Glomerular visceral epithelial cell (primary cell): ENCODE measurements at regions not wholly inside any gene's neighbourhood (a gene's known extent, or its start where the extent isn't known, plus 50 kb on each side); places are given as distances from the start of the nearest gene placed in this dataset.

Source experiments
- DNase-seq: peaks from one replicate; pipeline ENCODE4 v3.0.0-alpha.2; 2016; ENCODE audit errors: extremely low spot score

GRCh38 chr18:76202322-76202721, 292.7 kb downstream of the ZNF516 start:
- no peak for DNase-seq

DNA sequence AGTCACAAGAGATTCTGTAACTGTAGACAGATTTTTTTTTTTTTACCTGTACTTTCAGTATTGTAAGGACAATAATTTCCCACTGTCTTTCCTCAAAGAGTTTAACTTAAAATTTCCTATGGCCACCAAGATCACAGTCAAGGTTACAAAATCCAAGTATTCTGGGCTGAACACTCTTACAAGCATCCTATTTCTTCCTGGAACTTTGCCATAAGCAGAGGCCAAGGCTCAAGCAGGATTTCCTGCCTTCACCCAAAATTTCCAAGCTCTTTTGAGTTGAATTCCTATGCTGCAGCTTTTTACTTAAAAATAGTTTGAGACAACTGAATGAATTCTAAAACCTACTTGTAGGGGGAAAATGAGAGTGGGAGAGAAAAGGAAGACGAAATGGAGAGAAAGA, 299.4 kb downstream of the ZNF516 start:
- DNase-seq: no peak

GRCh38 chr18:76188097-76188496, 306.9 kb downstream of the ZNF516 start:
- no peak for DNase-seq

- DNase-seq: no peak
Measured at GRCh38 chr18:76179257-76179656, 315.8 kb downstream of the ZNF516 start.

DNA sequence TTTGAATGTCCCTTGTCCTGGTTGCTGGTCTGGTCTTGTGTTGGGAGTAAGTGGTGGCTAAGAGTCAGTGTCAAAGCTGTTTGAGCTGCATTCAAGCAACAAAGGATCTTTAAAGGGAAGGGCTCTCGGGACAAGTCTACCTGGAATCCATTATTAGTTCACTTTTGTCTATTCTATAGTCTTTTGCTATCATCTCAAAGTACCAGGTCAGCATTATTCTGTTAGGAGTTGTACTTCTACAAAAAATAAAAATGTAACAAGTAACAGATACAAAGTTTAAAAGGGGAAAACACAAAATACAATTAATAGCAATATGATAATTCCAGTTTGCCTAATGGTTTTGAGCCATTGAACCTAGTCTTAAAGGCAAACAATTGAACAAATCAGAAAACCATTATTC, 317.9 kb downstream of the ZNF516 start:
- DNase-seq: no peak

- DNase-seq: no peak
Measured at GRCh38 chr18:76174451-76174850, 320.6 kb downstream of the ZNF516 start.

GRCh38 chr18:76169733-76170132, 325.3 kb downstream of the ZNF516 start:
- no peak for DNase-seq

GRCh38 chr18:76167845-76168621, 327.0 kb downstream of the ZNF516 start:
- DNase-seq: no peak

DNA sequence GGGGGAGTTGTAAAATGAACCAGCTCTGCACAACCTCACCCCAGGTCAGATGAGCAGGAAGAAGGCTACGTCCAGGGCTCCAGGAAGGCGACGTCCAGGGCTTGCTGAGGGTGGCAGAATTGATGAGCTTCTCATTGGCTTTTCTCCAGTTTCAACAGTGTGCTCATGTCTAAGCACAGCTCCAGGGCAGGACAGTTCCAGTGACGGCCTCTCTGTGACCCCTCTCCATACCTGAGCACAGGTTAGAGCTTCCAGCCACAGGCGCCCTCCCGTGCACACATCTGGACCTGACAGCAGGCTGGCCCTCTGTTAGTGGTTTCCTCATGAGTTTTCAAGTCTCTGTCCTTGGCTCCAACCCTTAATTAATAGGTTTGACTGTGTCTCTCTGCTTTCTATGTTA, 327.6 kb downstream of the ZNF516 start:
- DNase-seq: no peak

GRCh38 chr18:76162886-76163285, 332.2 kb downstream of the ZNF516 start:
- no peak for DNase-seq

GRCh38 chr18:76161983-76162382, 333.1 kb downstream of the ZNF516 start:
- DNase-seq: no peak

GRCh38 chr18:76153691-76154090, 341.4 kb downstream of the ZNF516 start:
- DNase-seq: no peak

DNA sequence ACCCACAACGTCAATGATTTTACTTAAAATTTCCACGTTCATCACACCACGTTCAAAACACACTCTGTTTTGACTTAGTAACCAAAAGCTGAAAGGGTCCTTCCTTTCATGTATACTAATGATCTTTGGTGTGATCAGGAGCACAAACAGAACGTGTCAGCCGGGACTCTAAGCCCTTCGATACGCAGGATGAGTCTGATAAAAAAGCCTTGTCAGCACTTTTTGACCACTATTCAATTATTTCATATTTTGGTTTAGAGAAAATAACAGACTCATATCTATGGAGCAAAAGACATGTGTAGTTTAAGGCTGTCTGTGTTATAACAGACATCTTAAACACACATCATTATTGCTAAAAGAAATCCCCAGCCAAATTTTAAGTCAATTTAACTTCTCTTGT, 345.3 kb downstream of the ZNF516 start:
- DNase-seq: no peak

GRCh38 chr18:76149284-76149683, 345.8 kb downstream of the ZNF516 start:
- no peak for DNase-seq

DNA sequence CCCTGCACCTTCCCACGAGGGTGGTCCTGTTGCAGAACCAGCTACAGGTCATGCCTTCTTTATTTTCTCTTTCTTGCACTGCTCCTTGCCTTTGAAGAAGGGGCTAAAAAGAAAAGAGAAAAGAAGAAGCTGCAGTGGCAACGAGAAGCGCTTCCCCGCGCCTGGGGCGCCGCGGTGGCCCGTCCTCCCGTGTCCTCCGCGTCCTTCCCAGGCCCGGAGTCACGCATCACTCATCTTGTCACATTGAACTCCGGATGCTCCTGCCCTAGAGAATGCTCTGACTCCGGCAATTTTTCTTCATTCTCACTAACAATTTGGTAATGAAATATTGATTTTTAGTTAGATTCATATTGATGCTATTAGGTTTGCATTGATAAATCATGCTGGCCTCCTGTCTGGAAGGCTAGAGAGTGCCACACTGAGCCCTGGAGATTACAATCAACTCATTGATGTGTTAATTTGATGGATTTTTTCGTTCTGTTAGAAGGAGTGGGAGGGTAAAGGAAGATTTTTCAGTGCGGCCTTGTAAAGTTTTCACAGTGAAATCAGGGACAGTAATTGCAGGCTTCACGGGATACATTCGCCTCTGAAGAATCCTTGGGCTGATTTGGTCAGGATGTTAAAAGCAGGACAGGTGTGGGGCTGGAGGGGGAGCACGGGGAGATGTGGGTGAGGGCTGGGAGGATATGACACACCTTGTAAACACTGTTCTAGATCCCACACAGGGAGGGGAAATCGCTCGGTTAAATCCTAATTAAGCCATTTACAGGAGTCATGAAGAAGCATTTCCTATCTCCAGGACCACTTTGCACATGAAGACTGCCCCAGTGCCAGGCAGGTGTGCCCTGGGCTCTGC, 349.3 kb downstream of the ZNF516 start:
- no peak for DNase-seq

GRCh38 chr18:76144844-76145243, 350.2 kb downstream of the ZNF516 start:
- no peak for DNase-seq

- no peak for DNase-seq
Measured at GRCh38 chr18:76142611-76143010, 352.4 kb downstream of the ZNF516 start.

GRCh38 chr18:76139844-76140243, 355.2 kb downstream of the ZNF516 start:
- DNase-seq: no peak

DNA sequence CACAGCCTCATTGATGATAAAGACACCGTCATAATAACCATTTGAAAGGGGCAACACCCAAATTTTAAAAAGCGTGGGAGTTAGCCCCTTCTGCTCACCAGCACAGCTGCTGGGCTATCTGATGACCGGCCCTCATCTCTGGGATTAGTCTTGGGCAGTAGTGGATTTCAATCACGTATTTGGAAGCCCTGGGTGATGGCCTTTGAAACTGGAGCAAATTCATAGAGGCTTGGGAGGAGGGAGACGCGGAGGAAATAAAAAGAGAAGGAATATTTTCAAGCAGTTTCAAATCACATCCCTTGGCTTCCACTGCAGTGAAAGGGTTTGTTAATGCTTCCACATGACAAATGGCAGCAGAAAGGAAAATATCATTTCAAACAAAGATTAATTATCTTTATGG, 357.8 kb downstream of the ZNF516 start:
- DNase-seq: no peak

- no peak for DNase-seq
Measured at GRCh38 chr18:76136701-76137100, 358.3 kb downstream of the ZNF516 start.

- DNase-seq: no peak
Measured at GRCh38 chr18:76134628-76135027, 360.4 kb downstream of the ZNF516 start.

DNA sequence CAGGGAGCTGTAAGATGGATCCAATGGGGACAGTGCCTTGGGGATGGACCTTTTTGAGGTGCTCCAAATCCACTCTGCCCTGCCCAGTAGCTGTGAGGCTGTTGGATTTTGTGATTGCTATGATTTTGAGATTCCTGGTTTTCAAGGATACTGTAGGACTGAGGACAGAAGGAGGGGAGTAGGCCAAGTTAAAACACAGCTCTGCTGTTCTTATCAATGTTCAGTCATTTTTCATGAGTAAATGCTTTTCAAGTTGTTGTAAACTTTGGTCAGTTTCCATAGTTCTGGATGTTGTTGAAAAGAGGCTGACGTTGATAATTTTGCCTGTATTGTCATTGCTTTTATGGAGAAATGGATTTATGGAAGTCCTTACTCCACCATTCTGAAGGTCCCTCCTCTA, 361.2 kb downstream of the ZNF516 start:
- no peak for DNase-seq

DNA sequence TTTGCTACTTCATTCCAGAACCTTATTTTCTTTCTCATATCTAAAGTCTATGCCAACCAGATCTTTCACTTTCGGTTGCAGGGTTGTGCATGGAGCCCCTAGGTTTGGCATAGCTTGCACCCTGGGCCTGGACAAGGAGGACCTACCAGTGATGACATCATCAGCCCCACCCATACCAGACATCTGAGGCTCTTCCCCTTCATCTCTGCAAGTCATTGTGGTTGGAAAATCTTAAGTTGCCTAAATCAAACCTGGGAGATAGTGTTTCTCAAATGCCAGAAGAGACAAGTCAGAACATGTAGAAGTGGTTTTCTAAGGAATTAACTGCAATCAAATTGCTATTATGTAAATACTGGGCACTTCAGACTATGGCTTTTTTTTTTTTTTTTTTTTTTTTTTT, 363.3 kb downstream of the ZNF516 start:
- no peak for DNase-seq
